ENCODE measurements at regions not wholly inside any gene's neighbourhood (a gene's known extent, or its start where the extent isn't known, plus 50 kb on each side); places are given as distances from the start of the nearest gene placed in this dataset.
"Not testable (repeated sequence)": the region's sequence is repeated elsewhere in the genome, so short reads cannot be mapped to it uniquely, and the experiment has no call there.

DNA sequence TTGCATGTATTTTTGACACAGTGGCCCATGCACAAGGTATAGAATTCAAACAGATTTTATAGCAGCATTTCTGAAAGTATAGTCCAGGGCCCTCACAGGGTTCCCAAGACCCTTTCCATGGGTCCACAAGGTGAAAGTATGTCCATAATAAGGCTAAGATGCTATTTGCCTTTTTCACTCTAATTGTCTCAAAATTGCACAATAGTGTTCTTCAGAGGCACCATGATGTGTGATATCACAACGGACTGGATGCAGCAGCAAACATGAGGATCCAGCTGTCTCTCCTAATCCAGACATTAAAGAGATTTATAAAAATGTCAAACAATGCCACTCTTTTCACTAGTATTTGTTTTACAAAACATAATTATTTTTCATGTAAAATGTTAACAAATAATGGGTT is 88.8 kb upstream of the PRDX6 start:
- Mint-ChIP-seq H3K4me3 (no peak overlapping the region), H3K27me3 (no peaks in the 10 kb centered on the region), H3K9me3 (no peaks in the 10 kb centered on the region), H3K36me3 (ENCODE audit: low read depth) (no peaks in the 10 kb centered on the region), H3K27ac (no peak overlapping the region), H3K4me1 (ENCODE audit: low read depth) (no peaks in the 10 kb centered on the region)

DNA sequence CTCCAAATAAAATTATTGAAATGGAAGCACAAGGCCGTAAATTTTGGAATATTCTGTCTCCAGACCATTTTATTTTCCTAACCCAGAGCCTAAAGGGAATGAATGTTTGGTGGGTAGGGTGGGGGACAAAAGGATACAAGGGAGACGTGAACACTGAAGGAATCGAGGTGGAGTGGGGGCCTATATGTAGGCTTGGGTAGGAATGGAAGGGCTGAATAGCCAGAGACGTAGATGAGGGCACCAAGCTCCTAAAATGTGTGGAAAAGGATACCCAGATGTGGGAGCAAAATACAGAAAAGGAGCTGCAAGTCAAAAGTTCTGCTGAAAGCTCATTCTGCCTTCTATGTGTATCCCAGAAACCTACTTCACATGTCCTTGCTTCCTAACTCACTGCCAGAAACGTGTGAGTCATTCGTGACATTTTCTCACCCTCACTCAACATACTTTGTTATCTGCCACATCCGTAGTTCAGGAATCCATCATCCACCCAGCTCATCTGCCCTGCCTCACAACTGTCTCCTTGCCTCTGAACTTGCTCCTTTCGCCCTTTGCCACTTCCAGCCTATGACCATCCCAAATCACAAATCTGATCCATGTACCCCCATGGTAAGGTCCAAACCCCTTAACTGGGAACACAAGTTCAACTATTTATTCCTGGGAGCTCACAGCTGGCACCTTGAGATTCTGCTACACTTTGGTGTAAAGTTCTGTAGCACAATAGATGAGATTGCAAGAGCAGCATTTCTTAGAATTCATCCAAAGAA is 84.1 kb upstream of the PRDX6 start:
- Mint-ChIP-seq H3K27me3 (no peaks in the 10 kb centered on the region), H3K9me3 (no peaks in the 10 kb centered on the region), H3K4me3 (no peak overlapping the region), H3K36me3 (ENCODE audit: low read depth) (no peaks in the 10 kb centered on the region), H3K4me1 (ENCODE audit: low read depth) (no peaks in the 10 kb centered on the region), H3K27ac (no peak overlapping the region)

DNA sequence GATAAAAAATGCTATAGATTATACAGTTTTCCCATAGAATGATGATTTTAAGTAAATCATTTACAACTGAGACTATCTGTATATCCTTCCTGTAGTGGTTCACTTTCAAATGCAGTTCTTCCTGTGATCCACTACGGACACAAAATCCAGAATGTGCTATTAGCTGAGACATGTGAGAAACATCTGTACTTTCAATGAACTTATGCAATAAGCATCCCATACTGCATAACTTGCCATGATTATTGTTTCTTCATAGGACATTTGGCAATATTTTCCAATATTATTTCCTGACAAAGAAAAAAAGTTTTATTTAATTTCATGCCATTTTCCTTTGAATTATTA is 83.5 kb upstream of the PRDX6 start:
- no peaks in the 10 kb centered on the region for H3K36me3 Mint-ChIP-seq (ENCODE audit: low read depth)
- no peaks in the 10 kb centered on the region for H3K27me3 Mint-ChIP-seq
- no peak overlapping the region for H3K27ac Mint-ChIP-seq
- no peak overlapping the region for H3K4me3 Mint-ChIP-seq
- no peaks in the 10 kb centered on the region for H3K9me3 Mint-ChIP-seq
- no peaks in the 10 kb centered on the region for H3K4me1 Mint-ChIP-seq (ENCODE audit: low read depth)

DNA sequence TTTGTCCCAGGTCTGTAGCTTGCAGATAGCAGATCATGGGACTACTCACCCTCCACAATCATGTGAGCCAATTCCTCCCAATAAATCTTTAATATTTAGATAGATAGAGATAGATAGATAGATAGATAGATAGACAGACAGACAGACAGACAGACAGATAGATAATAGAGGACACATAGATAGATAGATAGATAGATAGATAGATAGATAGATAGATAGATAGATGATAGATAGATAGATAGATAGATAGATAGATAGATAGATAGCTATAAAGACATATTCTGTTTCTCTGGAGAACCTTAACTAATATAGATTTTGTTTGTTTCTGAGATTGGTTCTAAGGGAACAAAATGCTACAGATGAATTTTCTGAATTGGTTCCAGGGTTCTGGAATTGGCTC is 82.3 kb upstream of the PRDX6 start:
- not testable (repeated sequence) for H3K4me3 Mint-ChIP-seq; H3K27me3 Mint-ChIP-seq; H3K27ac Mint-ChIP-seq; H3K4me1 Mint-ChIP-seq (ENCODE audit: low read depth); H3K36me3 Mint-ChIP-seq (ENCODE audit: low read depth); H3K9me3 Mint-ChIP-seq

DNA sequence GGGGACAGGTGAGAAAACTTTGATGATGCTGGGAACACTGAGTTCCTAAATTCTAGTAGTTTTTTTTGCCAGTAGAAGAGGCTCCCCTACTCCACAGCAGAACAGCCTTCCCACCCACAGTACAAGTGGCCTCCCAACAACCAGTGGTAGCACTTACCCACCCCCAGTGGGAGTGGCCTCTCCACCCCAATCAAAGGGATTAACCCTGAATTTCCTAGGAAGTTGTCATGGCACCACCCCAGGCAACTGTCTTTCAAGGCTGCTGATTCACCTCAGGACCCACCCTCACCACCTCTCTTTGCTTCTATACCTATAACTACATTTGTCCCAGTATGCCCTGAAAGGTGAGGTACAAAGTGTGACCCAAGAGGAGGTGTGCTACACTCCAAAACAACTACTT is 81.4 kb upstream of the PRDX6 start:
- Mint-ChIP-seq H3K9me3 (no peaks in the 10 kb centered on the region), H3K4me3 (no peak overlapping the region), H3K36me3 (ENCODE audit: low read depth) (no peaks in the 10 kb centered on the region), H3K27me3 (no peaks in the 10 kb centered on the region), H3K27ac (no peak overlapping the region), H3K4me1 (ENCODE audit: low read depth) (no peaks in the 10 kb centered on the region)

DNA sequence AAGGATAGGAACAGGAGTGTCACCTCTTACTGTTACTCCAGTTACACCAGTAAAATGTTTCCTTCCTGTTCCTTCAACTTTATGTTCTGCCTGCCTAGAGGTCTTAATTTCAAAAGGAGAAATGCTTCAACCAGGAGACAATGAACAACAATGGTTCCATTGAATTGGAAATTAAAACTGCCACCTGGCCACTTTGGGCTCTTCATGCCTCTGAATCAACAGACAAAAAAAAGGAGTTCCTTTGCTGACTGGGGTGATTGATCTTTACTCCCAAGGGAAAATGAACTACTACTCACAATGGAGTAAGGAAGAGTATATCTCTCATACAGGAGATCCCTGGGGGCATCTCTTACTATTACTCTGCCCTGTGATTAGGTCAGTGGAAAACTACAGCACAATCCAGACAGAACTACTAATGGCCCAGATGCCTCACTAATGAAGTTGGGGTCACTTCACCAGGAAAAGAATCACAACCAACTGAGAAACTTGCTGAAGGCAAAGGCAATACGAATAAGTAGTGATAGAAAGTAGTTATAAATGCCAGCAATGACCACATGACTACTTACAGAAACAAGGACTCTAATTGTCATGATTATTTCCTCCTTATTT is 76.6 kb upstream of the PRDX6 start:
- Mint-ChIP-seq H3K27me3 (no peaks in the 10 kb centered on the region), H3K4me1 (ENCODE audit: low read depth) (peaks cover under 1% of the 10 kb centered on the region), H3K4me3 (no peak overlapping the region), H3K36me3 (ENCODE audit: low read depth) (no peaks in the 10 kb centered on the region), H3K27ac (no peak overlapping the region), H3K9me3 (no peaks in the 10 kb centered on the region)

DNA sequence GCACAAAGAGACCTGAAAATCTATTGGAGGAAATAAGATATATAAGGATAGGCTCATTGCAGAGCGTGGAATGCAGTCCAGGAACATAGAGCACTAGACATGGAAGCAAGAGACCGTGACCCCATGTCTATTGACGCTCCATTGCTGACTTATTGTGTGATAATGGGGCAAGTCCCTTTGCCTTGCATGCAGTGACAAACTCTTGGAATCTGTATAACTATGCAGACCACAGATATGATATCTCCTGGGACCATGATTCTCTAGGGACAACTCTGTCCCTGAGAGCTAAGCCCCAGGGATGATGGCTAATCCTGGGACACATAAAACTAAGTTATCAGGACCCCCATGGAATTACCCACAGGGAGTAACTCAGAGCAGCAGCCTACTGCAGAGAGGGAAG is 73.1 kb upstream of the PRDX6 start:
- no peak overlapping the region for H3K4me3 Mint-ChIP-seq
- peaks cover 22% of the 10 kb centered on the region for H3K4me1 Mint-ChIP-seq (ENCODE audit: low read depth)
- no peaks in the 10 kb centered on the region for H3K36me3 Mint-ChIP-seq (ENCODE audit: low read depth)
- no peaks in the 10 kb centered on the region for H3K9me3 Mint-ChIP-seq
- no peak overlapping the region for H3K27ac Mint-ChIP-seq
- no peaks in the 10 kb centered on the region for H3K27me3 Mint-ChIP-seq

DNA sequence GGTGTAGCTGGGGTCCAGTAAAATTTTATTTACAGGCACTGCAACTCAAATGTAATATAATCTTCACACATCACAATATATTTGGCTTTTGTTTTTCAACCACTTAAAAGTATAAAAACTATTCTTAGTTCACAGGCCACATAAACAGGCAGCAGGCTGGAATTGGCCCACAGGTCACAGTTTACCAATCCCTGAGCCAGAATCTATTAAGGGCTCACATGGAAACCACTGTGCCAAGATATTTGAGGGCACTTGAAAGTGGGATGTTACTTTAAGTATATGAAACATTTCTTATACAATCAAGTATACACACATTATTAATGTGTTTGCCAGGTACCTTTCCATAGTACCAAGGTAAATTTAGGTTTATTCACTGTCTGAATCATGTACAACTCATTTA is 71.9 kb upstream of the PRDX6 start:
- Mint-ChIP-seq H3K9me3 (no peaks in the 10 kb centered on the region), H3K4me3 (no peak overlapping the region), H3K4me1 (ENCODE audit: low read depth) (peaks cover 34% of the 10 kb centered on the region), H3K27me3 (no peaks in the 10 kb centered on the region), H3K36me3 (ENCODE audit: low read depth) (no peaks in the 10 kb centered on the region), H3K27ac (no peak overlapping the region)

DNA sequence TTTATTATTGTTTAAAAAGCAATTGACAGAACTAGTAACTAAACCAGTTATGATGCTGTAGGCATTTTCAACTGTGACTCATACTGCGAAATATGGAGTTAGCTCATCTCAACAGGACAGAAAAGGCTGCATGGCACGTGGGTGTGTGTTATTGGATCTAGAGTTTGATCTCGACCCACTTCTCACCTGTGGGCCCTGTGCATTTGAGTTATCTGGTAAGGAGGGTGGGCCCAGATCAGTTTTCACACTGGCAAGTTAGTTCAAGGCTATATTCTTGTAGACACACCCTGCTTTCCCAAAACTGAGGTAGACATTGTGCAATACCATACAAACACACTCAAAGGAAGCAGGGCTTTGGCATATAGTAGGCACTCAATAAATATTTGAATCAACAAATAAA is 71.3 kb upstream of the PRDX6 start:
- H3K27ac Mint-ChIP-seq: no peak overlapping the region
- peaks cover 40% of the 10 kb centered on the region for H3K4me1 Mint-ChIP-seq (ENCODE audit: low read depth)
- no peaks in the 10 kb centered on the region for H3K36me3 Mint-ChIP-seq (ENCODE audit: low read depth)
- no peaks in the 10 kb centered on the region for H3K27me3 Mint-ChIP-seq
- no peak overlapping the region for H3K4me3 Mint-ChIP-seq
- no peaks in the 10 kb centered on the region for H3K9me3 Mint-ChIP-seq

DNA sequence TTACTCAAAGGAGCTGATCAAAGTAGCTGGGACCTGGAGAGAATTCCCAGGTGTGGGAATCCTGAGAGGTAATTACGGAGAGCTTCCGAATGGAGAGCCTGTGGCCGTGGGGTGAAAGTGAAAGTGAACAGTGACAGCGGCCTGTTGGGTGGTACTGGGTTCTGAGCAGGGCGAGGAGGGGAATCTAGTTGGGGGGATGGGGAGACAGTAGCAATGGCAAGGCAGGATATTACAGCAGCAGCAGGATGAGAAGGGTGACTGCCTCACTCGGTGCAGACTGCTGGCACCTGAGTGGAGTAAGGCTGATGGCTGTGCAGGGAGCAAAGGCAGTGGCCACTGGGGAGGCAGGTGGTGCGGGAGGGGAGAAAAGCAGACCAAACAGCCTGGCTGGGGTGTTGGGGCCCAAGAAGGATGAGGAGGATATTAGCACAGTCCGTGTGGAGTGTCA is 70.3 kb upstream of the PRDX6 start:
- Mint-ChIP-seq H3K4me1 (ENCODE audit: low read depth) (peaks cover 47% of the 10 kb centered on the region), H3K27ac (peak overlapping the region; percentile 79), H3K4me3 (peak overlapping the region; percentile 74), H3K27me3 (no peaks in the 10 kb centered on the region), H3K9me3 (no peaks in the 10 kb centered on the region), H3K36me3 (ENCODE audit: low read depth) (no peaks in the 10 kb centered on the region)

DNA sequence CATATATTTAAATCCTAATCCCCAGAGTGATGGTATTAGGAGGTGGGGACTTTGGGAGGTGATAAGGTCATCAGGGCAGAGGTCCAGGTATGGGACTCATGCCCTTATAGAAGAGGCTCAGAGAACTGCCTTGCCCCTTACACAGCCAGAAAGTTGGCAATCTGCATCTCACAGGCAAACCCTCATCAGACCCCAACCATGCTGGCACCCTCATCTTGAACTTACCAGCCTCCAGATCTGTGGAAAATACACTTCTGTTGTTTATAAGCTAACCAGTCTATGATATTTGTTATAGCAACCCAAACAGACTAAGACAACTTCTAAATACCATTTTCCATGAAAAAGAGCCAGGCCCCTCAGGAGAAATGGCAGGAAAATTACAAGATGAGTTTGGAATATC is 69.3 kb upstream of the PRDX6 start:
- H3K9me3 Mint-ChIP-seq: no peaks in the 10 kb centered on the region
- H3K4me1 Mint-ChIP-seq (ENCODE audit: low read depth): peaks cover 53% of the 10 kb centered on the region
- no peaks in the 10 kb centered on the region for H3K36me3 Mint-ChIP-seq (ENCODE audit: low read depth)
- H3K27ac Mint-ChIP-seq: no peak overlapping the region
- H3K27me3 Mint-ChIP-seq: no peaks in the 10 kb centered on the region
- no peak overlapping the region for H3K4me3 Mint-ChIP-seq

DNA sequence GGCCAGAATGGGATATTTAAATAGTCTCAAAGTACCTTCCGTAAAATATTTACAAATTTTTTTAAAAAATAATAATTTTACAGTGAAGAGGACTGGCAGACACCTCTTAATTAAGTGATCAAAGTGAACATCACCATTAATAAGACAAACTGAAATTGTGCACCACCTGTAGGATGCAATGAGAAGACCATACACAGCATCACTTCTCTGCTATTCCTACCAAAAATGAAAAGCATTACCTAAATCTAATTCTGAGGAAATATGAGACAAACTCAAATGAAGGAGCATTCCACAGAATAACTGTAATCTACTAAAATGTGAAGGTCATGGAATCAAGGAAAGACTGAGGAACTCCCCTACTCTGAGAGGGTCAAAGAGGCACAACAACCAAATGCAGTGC is 68.2 kb upstream of the PRDX6 start:
- Mint-ChIP-seq H3K27me3 (no peaks in the 10 kb centered on the region), H3K27ac (peak overlapping the region; percentile 34), H3K4me3 (peak overlapping the region; percentile 7), H3K4me1 (ENCODE audit: low read depth) (peaks cover 64% of the 10 kb centered on the region), H3K9me3 (no peaks in the 10 kb centered on the region), H3K36me3 (ENCODE audit: low read depth) (no peaks in the 10 kb centered on the region)

DNA sequence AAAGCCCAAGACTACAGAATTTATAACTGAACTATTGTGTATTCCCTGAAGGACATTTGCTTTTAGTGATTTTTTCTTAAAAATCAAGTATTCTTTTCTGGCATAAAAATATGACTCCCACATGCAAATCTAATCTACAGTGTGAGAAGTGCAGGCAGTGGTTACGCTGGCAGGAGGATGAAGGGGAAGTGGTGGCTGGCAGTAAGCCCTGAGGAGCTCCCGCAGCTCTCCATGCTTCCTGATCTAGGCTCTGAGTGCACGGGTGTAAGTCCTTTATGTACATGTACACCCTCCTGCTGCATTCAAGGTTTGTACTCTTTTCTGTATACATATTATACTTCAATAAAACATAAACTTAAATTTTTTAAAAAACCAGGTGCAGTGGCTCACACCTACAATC is 67.5 kb upstream of the PRDX6 start:
- peaks cover 71% of the 10 kb centered on the region for H3K4me1 Mint-ChIP-seq (ENCODE audit: low read depth)

DNA sequence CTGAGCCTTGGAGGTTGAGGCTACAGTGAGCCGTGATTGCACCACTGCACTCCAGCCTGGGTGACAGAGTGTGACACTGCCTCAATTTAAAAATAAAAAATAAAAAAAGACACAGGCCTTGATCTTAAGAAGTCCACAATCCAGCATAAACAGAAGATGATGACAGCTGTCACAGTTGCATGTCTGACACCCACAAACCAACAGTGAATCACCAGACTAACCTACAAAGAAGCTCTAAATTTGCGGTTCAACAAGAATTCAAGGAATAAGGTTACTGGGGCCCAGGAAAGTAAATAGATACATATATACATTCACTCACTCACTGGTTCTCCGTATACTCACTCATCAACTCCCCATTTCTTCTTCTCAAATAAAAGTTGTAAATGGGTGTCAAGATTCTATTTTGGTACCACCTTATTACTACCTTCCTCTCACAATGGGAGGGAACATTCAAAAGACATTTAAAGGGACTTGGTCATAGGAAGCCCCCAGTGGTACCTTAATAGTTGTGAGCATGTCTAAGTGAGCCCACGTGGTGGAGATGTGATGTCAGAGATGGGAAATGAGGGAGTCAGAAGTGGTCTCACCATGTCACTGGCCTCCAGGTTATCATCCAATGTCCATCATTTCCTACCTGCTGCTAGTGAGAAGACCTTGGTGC is 66.9 kb upstream of the PRDX6 start:
- Mint-ChIP-seq H3K4me3 (peak overlapping the region; percentile 33), H3K27ac (peak overlapping the region; percentile 78), H3K4me1 (ENCODE audit: low read depth) (peaks cover 77% of the 10 kb centered on the region)

More for the DNA sequence above, 67.5 kb upstream of the PRDX6 start:
- H3K36me3 Mint-ChIP-seq (ENCODE audit: low read depth): no peaks in the 10 kb centered on the region
- no peaks in the 10 kb centered on the region for H3K27me3 Mint-ChIP-seq
- H3K9me3 Mint-ChIP-seq: no peaks in the 10 kb centered on the region
- no peak overlapping the region for H3K4me3 Mint-ChIP-seq
- no peak overlapping the region for H3K27ac Mint-ChIP-seq

DNA sequence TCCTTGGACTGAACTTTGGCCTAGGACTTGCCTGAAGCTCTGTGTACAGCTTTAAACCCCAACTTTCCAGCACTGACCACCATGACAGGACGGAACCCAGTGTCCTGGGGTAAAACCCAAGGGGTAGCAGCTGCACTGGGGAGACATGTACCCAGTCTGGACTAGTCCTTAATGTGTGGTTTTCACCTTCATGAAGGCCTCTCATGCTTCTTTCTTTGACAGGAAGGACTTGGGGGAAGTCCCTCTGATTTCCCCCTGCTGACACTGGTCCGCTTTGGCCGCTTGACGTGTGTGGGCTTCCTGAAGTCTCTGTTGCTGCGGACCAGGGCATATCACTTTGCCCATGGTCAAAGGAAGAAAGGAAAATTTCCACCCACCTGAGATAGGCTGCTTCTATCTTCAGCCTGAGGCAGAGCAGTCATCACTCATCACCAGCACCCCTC is 66.3 kb upstream of the PRDX6 start:
- H3K36me3 Mint-ChIP-seq (ENCODE audit: low read depth): peaks cover 4% of the 10 kb centered on the region
- H3K27ac Mint-ChIP-seq: peak overlapping the region; percentile 78

More for the DNA sequence above, 66.9 kb upstream of the PRDX6 start:
- Mint-ChIP-seq H3K27me3 (no peaks in the 10 kb centered on the region), H3K36me3 (ENCODE audit: low read depth) (peaks cover 4% of the 10 kb centered on the region), H3K9me3 (no peaks in the 10 kb centered on the region)

More for the DNA sequence above, 66.3 kb upstream of the PRDX6 start:
- peaks cover 79% of the 10 kb centered on the region for H3K4me1 Mint-ChIP-seq (ENCODE audit: low read depth)
- peak overlapping the region; percentile 33 for H3K4me3 Mint-ChIP-seq
- no peaks in the 10 kb centered on the region for H3K9me3 Mint-ChIP-seq
- H3K27me3 Mint-ChIP-seq: no peaks in the 10 kb centered on the region
